Activated naive CD4-positive, alpha-beta T cell treated with anti-CD3 and anti-CD28 coated beads, Interleukin-2, amount 50 U/mL, for 24 hours (primary cell): ENCODE measurements at regions not wholly inside any gene's neighbourhood (a gene's known extent, or its start where the extent isn't known, plus 50 kb on each side); places are given as distances from the start of the nearest gene placed in this dataset.

Source experiments
- H3K27ac Mint-ChIP-seq: one replicate; pipeline ENCODE4 v1.8.0; 2021; ENCODE audit warnings: mild to moderate bottlenecking, mixed read lengths
- H3K27me3 Mint-ChIP-seq: one replicate; pipeline ENCODE4 v1.8.0; 2021; ENCODE audit warnings: mixed read lengths
- H3K36me3 Mint-ChIP-seq: one replicate; pipeline ENCODE4 v1.8.0; 2021; ENCODE audit warnings: mixed read lengths
- H3K4me1 Mint-ChIP-seq: one replicate; pipeline ENCODE4 v1.8.0; 2021; ENCODE audit warnings: mixed read lengths
- H3K4me3 Mint-ChIP-seq: one replicate; pipeline ENCODE4 v1.8.0; 2021; ENCODE audit warnings: mild to moderate bottlenecking, mixed read lengths
- H3K9me3 Mint-ChIP-seq: one replicate; pipeline ENCODE4 v1.8.0; 2021; ENCODE audit warnings: mixed read lengths

DNA sequence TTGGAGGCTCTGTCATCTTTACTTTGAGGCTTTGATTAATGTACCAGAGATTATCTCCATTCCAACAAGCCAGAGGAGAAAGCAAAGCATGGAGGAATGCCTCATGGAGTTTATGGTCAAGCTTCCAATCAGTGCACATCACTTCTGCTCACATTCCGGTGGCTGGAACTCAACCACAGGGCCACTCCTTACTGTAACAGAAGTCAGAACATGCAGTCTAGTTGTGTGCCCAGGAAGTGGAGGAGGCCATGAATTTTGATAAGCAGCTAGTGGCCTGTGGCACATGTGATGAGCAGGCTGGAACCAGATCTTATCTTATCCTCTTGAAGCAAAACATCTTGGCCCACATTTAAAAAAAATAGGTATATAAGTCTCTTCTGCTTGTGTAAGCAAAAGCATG is 258.9 kb upstream of the ARHGAP20 start:
- peaks cover 1% of the 10 kb centered on the region for H3K36me3 Mint-ChIP-seq
- no peak overlapping the region for H3K4me3 Mint-ChIP-seq
- H3K4me1 Mint-ChIP-seq: no peaks in the 10 kb centered on the region
- H3K9me3 Mint-ChIP-seq: no peaks in the 10 kb centered on the region
- H3K27me3 Mint-ChIP-seq: peaks cover 2% of the 10 kb centered on the region
- H3K27ac Mint-ChIP-seq: no peak overlapping the region

DNA sequence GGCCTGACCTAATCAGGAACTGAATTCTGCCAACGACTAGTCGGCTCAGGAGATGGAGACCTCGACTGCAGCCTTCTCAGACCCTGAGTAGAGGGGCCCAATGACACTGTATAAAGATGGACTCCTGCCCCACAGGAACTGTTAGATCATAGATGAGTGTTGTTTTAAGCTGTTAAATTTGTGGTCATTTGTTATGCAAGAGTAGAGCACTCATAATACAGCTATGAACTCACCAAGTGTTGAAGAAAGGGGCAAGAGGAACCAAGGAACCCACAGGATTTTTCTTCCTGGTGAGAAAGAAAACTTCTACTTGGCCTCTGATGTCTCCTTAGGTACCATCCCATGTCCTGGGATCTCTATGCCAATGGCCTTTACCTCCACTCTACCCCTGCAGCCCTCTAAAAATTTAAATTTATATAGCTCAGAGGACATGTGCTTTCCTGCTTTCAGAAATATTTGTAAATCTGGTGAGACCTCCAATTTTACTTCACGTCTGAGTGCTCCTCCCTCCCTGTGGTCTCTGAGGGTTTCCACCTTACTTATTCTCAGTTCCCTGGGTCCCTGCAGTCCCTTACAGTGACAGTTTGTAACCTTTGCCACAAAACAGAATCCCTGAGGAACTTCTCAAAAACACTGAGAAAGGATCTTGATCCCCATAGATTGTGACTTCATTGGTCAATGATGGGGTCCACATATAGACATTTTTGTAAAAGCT is 256.3 kb upstream of the ARHGAP20 start:
- Mint-ChIP-seq H3K27ac (no peak overlapping the region), H3K9me3 (no peaks in the 10 kb centered on the region), H3K36me3 (no peaks in the 10 kb centered on the region), H3K4me1 (no peaks in the 10 kb centered on the region), H3K4me3 (no peak overlapping the region), H3K27me3 (peaks cover 2% of the 10 kb centered on the region)

DNA sequence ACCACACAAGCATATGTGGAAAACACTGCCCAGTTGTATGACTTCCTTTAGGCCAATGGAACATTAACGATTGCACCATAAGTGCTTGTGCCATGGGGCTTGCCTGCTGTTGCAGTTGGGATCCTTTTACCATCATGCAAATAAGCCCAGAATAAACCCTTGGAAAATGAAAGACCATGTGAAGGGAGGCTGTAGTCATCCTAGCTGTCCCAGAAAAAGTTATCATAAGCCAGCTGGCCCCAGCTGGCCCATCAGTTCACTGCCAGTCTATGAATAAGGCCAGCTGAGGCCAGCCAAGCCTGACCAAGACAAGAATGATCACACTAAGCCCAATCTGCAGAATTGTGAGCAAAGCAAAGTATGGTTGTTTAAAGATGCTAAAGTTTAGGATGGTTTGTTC is 253.9 kb upstream of the ARHGAP20 start:
- H3K27ac Mint-ChIP-seq: no peak overlapping the region
- H3K36me3 Mint-ChIP-seq: no peaks in the 10 kb centered on the region
- H3K4me1 Mint-ChIP-seq: no peaks in the 10 kb centered on the region
- no peak overlapping the region for H3K4me3 Mint-ChIP-seq
- H3K27me3 Mint-ChIP-seq: peaks cover 2% of the 10 kb centered on the region
- no peaks in the 10 kb centered on the region for H3K9me3 Mint-ChIP-seq

DNA sequence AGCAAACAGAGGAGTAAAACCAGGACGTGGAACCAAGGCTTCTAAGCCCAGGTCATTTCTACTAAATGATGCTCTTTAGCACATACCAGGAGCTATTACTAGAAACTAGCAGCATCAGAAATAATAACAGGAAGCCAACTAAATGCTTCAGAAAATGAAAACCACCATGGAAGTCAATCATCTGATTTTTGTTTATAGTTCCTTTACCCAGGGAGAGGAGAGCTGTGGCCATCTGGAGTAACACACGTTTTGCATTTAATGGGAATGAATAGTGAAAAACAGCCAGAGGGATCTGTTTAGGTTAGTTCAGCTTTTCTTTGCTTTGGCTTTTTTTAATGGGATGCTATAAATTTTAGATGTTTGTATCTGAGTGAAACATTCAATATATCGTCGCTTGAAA is 250.7 kb upstream of the ARHGAP20 start:
- Mint-ChIP-seq H3K4me1 (no peaks in the 10 kb centered on the region), H3K4me3 (no peak overlapping the region), H3K27me3 (peaks cover 1% of the 10 kb centered on the region)

DNA sequence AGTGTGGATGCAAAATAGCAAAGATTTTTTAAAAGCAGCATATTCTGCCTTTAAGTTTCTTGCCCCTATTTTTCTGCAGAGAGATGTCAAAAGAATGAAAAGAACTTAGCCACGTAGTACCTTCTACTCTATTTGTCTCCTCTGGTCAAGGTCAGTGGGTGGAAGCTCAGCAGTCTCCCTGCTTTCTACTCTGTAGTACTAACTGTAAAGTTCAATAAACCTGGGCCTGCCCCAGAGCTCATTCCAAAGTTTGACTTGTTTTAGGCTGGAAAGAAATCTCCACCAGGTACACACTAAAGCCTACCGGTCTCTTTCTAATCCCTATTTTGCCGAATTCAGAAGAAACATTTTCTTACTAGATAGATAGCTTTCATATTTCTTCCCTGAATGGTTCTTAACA is 247.9 kb upstream of the ARHGAP20 start:
- H3K9me3 Mint-ChIP-seq: no peaks in the 10 kb centered on the region
- H3K4me1 Mint-ChIP-seq: no peaks in the 10 kb centered on the region
- H3K27me3 Mint-ChIP-seq: no peaks in the 10 kb centered on the region
- no peak overlapping the region for H3K4me3 Mint-ChIP-seq
- H3K27ac Mint-ChIP-seq: no peak overlapping the region
- no peaks in the 10 kb centered on the region for H3K36me3 Mint-ChIP-seq

More for the DNA sequence above, 250.7 kb upstream of the ARHGAP20 start:
- Mint-ChIP-seq H3K9me3 (no peaks in the 10 kb centered on the region), H3K36me3 (no peaks in the 10 kb centered on the region), H3K27ac (no peak overlapping the region)

DNA sequence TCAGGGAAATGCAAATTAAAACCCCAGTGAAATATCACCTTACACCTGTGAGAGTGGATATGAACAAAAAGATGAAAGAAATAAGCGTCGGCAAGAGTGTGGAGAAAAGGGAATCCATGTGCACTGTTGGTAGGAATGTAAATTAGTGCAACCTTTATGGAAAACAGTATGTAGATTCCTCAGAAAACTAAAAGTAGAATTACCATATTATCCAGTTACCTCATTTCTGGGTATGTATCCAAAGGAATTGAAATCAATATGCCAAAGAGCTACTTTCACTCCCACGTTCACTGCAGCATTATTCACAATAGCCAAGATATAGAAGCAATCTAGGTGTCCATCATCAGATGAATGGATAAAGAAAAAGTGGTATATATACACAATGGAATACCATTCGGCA is 246.0 kb upstream of the ARHGAP20 start:
- no peaks in the 10 kb centered on the region for H3K36me3 Mint-ChIP-seq
- H3K4me1 Mint-ChIP-seq: no peaks in the 10 kb centered on the region

DNA sequence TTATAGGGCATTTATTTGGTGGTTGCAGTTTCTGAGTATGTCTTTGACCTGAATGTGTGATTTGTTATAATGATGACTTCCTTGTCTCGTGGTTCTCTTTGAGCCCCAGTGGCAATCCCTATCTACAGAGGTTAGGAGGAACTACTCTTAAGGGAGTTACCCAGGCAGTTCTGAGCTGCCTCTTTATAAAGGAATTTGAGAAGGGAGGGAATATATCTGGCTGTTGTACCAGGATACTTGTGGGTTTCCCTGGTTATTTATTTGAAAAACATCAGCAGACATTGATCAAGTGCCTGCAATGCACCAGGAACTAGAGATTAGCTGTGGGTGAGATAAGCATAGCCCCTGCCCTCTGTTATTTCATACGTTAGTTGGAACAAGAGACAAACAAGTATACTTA is 243.5 kb upstream of the ARHGAP20 start:
- Mint-ChIP-seq H3K4me3 (no peak overlapping the region), H3K27ac (no peak overlapping the region), H3K36me3 (no peaks in the 10 kb centered on the region), H3K27me3 (no peaks in the 10 kb centered on the region), H3K4me1 (no peaks in the 10 kb centered on the region), H3K9me3 (no peaks in the 10 kb centered on the region)

More for the DNA sequence above, 246.0 kb upstream of the ARHGAP20 start:
- Mint-ChIP-seq H3K27me3 (no peaks in the 10 kb centered on the region), H3K9me3 (no peaks in the 10 kb centered on the region), H3K4me3 (no peak overlapping the region), H3K27ac (no peak overlapping the region)

DNA sequence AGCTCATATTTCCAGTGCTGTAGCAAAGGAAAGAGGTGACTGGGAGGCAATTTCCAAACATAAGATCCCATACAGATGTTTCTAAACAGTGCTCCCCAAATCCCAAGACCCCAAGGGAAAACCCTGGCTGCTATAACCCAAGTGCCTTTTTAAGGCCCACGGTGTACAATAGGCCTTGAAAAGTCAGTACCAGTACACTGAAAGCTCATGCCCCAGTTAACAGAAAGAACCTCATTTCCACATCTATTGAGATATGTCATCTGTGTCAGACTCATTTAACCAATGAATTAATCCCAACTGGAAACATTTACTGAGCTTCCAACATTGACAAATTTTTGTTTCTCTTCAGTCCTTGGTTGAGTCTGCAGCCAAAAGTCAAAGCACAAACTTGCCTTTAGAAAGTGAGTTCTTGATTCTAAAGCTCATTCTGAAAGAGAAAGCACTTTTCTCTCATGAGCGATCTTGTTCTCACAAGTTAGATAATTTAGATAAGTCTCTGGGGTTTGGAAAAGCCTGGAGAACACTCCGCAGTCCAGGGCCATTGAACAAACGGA is 239.8 kb upstream of the ARHGAP20 start:
- Mint-ChIP-seq H3K9me3 (peaks cover 15% of the 10 kb centered on the region), H3K4me3 (no peak overlapping the region), H3K27ac (no peak overlapping the region), H3K4me1 (no peaks in the 10 kb centered on the region), H3K36me3 (peaks cover 2% of the 10 kb centered on the region), H3K27me3 (no peaks in the 10 kb centered on the region)

DNA sequence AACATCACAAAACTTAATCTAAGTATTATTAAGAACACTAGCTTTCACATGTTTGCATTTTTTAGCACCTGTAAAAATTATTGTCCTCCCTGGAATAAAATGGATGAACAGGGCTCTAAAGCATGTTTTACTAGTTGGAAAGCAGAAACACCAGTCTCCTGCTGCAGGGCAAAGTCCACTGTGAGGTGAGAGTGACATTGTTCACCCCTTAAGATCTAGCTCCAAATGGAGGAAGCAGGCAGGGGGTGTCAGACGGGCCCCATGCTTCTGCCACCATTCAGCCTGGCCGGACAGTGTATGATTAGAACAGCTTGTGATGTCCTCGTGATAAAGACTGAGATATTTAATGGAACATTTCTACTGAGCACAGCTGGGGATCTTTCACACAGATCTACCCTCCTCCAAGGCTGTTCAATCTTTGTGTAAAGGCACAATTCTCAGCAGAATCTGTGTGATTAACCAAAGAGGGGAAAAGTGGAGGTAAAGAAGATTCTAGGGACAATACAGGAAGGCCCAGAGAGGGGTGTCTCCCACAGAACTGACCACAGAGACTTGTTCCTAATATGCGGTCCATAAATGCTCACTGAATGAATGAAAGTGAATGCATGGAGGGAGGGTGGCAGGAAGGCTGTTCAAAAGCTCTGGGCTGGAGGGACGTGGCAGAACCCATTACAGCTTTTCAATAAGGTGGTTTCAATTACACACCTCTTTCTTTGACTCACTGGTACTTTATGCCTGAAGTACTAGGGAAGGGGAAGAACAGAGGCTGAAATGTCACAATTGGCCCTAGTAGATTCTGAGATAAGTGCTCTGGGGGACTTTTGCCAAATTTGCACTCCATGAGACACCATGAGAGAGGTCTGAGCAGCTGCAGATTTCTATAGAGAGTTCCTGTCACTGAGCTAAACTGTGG is 239.1 kb upstream of the ARHGAP20 start:
- no peak overlapping the region for H3K27ac Mint-ChIP-seq
- H3K4me3 Mint-ChIP-seq: no peak overlapping the region
- H3K36me3 Mint-ChIP-seq: peaks cover 2% of the 10 kb centered on the region
- H3K9me3 Mint-ChIP-seq: peaks cover 15% of the 10 kb centered on the region
- H3K4me1 Mint-ChIP-seq: no peaks in the 10 kb centered on the region
- no peaks in the 10 kb centered on the region for H3K27me3 Mint-ChIP-seq

DNA sequence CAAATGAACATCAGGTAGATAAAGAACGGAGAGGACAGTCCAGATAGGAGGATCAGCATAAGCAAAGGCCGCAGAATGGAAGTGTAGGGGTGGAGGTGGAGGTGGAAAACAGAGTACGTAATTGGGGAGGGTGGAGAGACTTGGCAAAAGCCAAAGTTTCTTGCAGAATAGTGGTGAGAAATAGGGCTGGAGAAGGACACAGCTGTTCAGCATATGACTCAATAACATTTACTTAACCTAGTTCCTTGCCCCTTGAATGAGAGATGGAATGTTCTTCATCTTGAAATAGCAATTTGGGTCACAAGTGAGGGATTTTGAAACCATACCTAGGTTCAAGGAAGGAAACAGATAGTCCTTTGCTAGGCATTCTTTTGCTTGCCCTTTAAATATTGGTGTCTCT is 235.9 kb upstream of the ARHGAP20 start:
- peaks cover 15% of the 10 kb centered on the region for H3K9me3 Mint-ChIP-seq
- peaks cover 2% of the 10 kb centered on the region for H3K36me3 Mint-ChIP-seq
- no peaks in the 10 kb centered on the region for H3K4me1 Mint-ChIP-seq

DNA sequence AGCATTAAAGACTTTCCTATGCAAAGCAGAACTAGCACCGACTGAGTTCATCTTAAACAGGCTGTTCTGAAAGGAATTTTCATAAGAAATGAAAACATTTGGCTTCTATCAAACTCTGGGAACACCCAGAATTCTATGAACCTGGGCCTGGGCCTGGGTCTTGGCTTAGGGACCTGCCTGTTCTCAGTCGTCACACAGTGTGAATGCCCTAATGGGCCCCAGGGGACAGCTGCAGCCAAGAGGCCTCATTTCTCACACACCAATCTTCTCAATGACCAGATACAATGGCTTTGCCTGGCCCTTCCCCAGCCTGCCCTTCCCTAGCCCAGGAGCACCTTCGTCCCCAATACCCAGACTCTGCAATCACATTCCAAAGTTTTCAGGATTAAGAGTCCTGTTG is 234.9 kb upstream of the ARHGAP20 start:
- H3K4me3 Mint-ChIP-seq: no peak overlapping the region
- H3K9me3 Mint-ChIP-seq: peaks cover 15% of the 10 kb centered on the region
- no peaks in the 10 kb centered on the region for H3K27me3 Mint-ChIP-seq
- H3K4me1 Mint-ChIP-seq: no peaks in the 10 kb centered on the region
- H3K36me3 Mint-ChIP-seq: peaks cover 2% of the 10 kb centered on the region
- H3K27ac Mint-ChIP-seq: no peak overlapping the region

More for the DNA sequence above, 235.9 kb upstream of the ARHGAP20 start:
- no peak overlapping the region for H3K4me3 Mint-ChIP-seq
- H3K27me3 Mint-ChIP-seq: no peaks in the 10 kb centered on the region
- H3K27ac Mint-ChIP-seq: no peak overlapping the region

DNA sequence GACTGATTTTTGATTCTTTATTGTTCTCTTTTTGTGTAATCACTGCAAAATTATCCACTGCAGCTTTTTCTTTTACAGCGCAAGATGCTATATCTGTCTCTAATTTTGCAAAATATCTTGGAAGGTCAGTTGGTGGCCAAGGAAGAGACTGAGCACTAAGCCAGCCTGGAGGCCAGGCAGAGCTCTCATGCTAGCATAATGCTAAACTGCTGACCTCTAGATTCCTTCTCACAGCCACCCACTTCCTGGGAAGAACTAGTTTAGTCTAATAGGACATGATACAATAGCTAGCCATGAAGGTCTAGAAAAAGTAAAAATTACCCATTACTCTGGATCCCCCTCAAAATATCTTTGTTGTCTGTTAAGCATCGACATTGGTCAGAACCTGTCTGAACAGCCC is 227.2 kb upstream of the ARHGAP20 start:
- Mint-ChIP-seq H3K27ac (no peak overlapping the region), H3K27me3 (no peaks in the 10 kb centered on the region), H3K4me3 (no peak overlapping the region), H3K9me3 (no peaks in the 10 kb centered on the region), H3K4me1 (no peaks in the 10 kb centered on the region), H3K36me3 (no peaks in the 10 kb centered on the region)

DNA sequence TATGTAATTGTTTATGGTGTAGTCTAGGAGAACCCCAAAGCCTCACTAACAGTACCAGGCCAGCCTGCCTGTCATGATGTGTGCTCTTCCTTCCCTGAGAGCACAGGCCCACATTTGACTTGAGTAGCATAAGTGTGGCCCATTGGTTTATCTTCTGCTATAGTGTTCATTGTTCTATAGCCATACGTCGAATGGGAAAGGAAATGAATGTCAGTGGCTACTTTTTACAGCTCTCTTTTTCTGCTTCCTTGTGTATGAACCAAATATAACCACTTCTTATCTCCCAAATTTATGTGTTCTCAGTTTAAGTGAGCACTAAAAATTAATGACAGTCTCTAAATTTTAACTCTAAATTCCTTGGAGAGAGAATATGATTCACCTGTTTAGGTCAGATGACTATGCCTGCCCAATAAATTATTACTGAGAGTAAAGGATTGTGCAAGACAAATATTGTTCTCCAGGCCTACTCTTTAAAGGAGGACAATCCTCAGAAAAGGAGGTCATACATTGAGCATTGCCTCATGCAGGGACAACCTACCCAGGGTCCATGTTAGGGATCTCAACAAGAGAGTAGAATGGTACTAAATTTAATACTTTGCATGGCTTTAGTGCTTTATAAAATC is 222.9 kb upstream of the ARHGAP20 start:
- Mint-ChIP-seq H3K9me3 (no peaks in the 10 kb centered on the region), H3K36me3 (no peaks in the 10 kb centered on the region), H3K4me3 (no peak overlapping the region), H3K27ac (no peak overlapping the region), H3K4me1 (no peaks in the 10 kb centered on the region), H3K27me3 (no peaks in the 10 kb centered on the region)

DNA sequence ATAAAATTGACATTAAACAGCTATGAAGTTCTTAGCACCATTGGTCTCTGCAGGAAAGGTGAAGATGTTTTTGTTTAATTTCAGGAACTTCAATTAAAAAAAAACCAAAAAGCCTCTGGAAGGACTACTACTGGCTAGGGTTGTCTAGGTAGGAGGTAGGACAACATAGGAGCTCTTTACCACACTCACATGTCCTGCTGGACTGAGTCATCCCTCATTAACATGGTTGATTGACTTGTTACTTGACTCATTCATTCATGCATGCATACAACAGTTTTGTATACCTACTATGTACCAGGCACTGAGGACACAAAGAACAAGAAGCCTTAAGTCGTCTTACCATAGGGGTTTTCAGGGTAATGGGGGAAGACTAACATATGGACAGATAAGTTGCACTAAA is 216.9 kb upstream of the ARHGAP20 start:
- no peaks in the 10 kb centered on the region for H3K27me3 Mint-ChIP-seq
- H3K36me3 Mint-ChIP-seq: no peaks in the 10 kb centered on the region
- H3K4me3 Mint-ChIP-seq: no peak overlapping the region
- H3K9me3 Mint-ChIP-seq: no peaks in the 10 kb centered on the region
- H3K27ac Mint-ChIP-seq: no peak overlapping the region
- H3K4me1 Mint-ChIP-seq: no peaks in the 10 kb centered on the region

DNA sequence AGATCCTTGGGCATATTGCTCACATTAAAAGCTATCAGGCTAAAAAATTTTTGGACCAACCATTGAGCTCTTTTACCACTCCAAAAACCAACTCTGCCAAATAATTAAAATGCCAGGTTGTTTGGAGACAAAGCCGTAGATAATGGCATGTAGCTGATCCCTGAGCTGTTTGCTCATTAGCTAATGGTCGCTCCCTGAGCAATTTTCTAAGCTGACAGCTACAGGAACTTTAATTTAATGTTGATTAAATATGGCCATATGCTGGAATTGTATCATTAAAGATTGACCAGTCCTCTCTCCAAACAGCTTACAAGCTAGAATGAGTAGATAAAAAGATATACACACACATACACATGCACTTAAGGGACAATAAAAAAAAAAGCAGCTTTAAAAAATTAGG is 216.2 kb upstream of the ARHGAP20 start:
- no peaks in the 10 kb centered on the region for H3K27me3 Mint-ChIP-seq
- no peak overlapping the region for H3K4me3 Mint-ChIP-seq
- H3K4me1 Mint-ChIP-seq: no peaks in the 10 kb centered on the region
- H3K9me3 Mint-ChIP-seq: no peaks in the 10 kb centered on the region
- H3K36me3 Mint-ChIP-seq: no peaks in the 10 kb centered on the region
- no peak overlapping the region for H3K27ac Mint-ChIP-seq
